Lower leg skin (tissue), 3 donors: ENCODE measurements at regions not wholly inside any gene's neighbourhood (a gene's known extent, or its start where the extent isn't known, plus 50 kb on each side); places are given as distances from the start of the nearest gene placed in this dataset.

Source experiments
- CTCF ChIP-seq, 3 donors: fragments of 450-650 bp; IDR thresholded peaks; one replicate each; pipeline ENCODE4 v1.5.1; 2016; ENCODE audit warnings: antibody characterized with exemption in 3 of 3, mild to moderate bottlenecking in 3 of 3, moderate library complexity in 2 of 3
- POLR2A ChIP-seq, 2 donors: fragments of 450-650 bp; IDR thresholded peaks; one replicate each; pipeline ENCODE4 v1.6.1; 2016 to 2017; ENCODE audit warnings: antibody characterized with exemption in 2 of 2, mild to moderate bottlenecking in 1 of 2, moderate library complexity in 1 of 2

- TF ChIP-seq CTCF (IDR thresholded peaks at IDR 0.05), result no peak
- TF ChIP-seq POLR2A (IDR thresholded peaks at IDR 0.05), result no peak
Measured at GRCh38 chr2:120988051-120988699, 252.5 kb downstream of the GLI2 start.
